B cell (primary cell): ENCODE measurements at regions not wholly inside any gene's neighbourhood (a gene's known extent, or its start where the extent isn't known, plus 50 kb on each side); places are given as distances from the start of the nearest gene placed in this dataset.

Experiments
- ATAC-seq: fragments of 200-7000 bp; cut with Tn5 transposase; one replicate; pipeline ENCODE4 v1.10.0; 2021; ENCODE audit warnings: low read depth, mild to moderate bottlenecking, moderate number of reproducible peaks, moderate library complexity
- CTCF ChIA-PET: fragments of 350-600 bp; sonication (Branson Sonifier 250); formaldehyde crosslinking; loops from one replicate; lab custom pipeline; 2021; ENCODE audit warnings: antibody characterized with exemption, inconsistent platforms; lab: Charles Lee
- POLR2A ChIA-PET: fragments of 350-600 bp; sonication (Branson Sonifier 250); formaldehyde crosslinking; loops from one replicate; lab custom pipeline; 2021; ENCODE audit warnings: antibody characterized with exemption; lab: Charles Lee
- DNase-seq: peaks from one replicate; pipeline ENCODE4 v3.0.0; 2013
- H2AFZ ChIP-seq: 2 replicates; pipeline ENCODE4 v1.6.1; 2012; ENCODE audit warnings: mild to moderate bottlenecking, low read depth, low read length; ENCODE audit not compliant: insufficient read depth, poor library complexity, severe bottlenecking
- H3K27ac ChIP-seq, 2 donors: 1 replicate in 1 of 2; 2 replicates in 1 of 2; pipeline ENCODE4 v1.5.1; 2012 to 2013; ENCODE audit warnings: low read length in 2 of 2, mild to moderate bottlenecking in 2 of 2, moderate library complexity in 1 of 2
- H3K27me3 ChIP-seq, 4 experiments: fragments of 200-600 bp in 1 of 4; sonication (generic) in 1 of 4; replicated peaks in 1 of 4; 1 replicate in 2 of 4; 2 replicates in 2 of 4; pipeline versions ENCODE4 v1.6.1 to v1.7.0; 2013 to 2016; ENCODE audit warnings: low read length in 3 of 4, mild to moderate bottlenecking in 2 of 4, mixed read lengths in 1 of 4, moderate library complexity in 1 of 4; ENCODE audit not compliant: insufficient read depth in 4 of 4, control insufficient read depth in 3 of 4; ENCODE audit errors: control extremely low read depth in 1 of 4
- H3K36me3 ChIP-seq, 2 experiments: replicated peaks in 1 of 2; 1 replicate in 1 of 2; 2 replicates in 1 of 2; pipeline versions ENCODE4 v1.6.1 to v1.7.1; 2013; ENCODE audit warnings: low read length in 1 of 2; ENCODE audit not compliant: insufficient read depth in 2 of 2, control insufficient read depth in 1 of 2; ENCODE audit errors: control extremely low read depth in 1 of 2, extremely low read depth in 1 of 2
- H3K4me1 ChIP-seq, 2 donors: fragments of 200-600 bp in 1 of 2; sonication (generic) in 1 of 2; 1 replicate in 1 of 2; 2 replicates in 1 of 2; pipeline versions ENCODE4 v1.5.1 to v1.6.1; 2013 to 2017; ENCODE audit warnings: low read length in 2 of 2; ENCODE audit not compliant: control insufficient read depth in 2 of 2, insufficient read depth in 2 of 2
- H3K4me2 ChIP-seq: replicated peaks from 2 replicates; pipeline ENCODE3; 2012; ENCODE audit warnings: mild to moderate bottlenecking, low read depth, low read length; ENCODE audit not compliant: poor library complexity, severe bottlenecking
- H3K4me3 ChIP-seq, 5 experiments: fragments of 200-600 bp in 1 of 5; sonication (generic) in 1 of 5; 1 replicate in 3 of 5; 2 replicates in 2 of 5; pipeline versions ENCODE4 v1.5.1 to v1.7.0; 2011 to 2016; ENCODE audit warnings: low read length in 4 of 5, mild to moderate bottlenecking in 4 of 5, low read depth in 2 of 5, control low read depth in 1 of 5, moderate library complexity in 1 of 5; ENCODE audit not compliant: insufficient read depth in 1 of 5; ENCODE audit errors: control extremely low read depth in 1 of 5, extremely low read depth in 1 of 5
- H3K79me2 ChIP-seq: fragments of 200-600 bp; sonication (generic); one replicate; pipeline ENCODE4 v1.6.0; 2016; ENCODE audit warnings: low read length; ENCODE audit not compliant: control insufficient read depth, insufficient read depth
- H3K9ac ChIP-seq: fragments of 200-600 bp; sonication (generic); 2 replicates; pipeline ENCODE4 v1.6.1; 2017; ENCODE audit warnings: mild to moderate bottlenecking, low read length, moderate library complexity
- H3K9me3 ChIP-seq, 3 donors: one replicate each; pipeline versions ENCODE4 v1.6.1 to v1.7.1; 2013; ENCODE audit warnings: low read length in 2 of 3; ENCODE audit not compliant: control insufficient read depth in 2 of 3, insufficient read depth in 1 of 3; ENCODE audit errors: control extremely low read depth in 1 of 3
- H4K20me1 ChIP-seq: 2 replicates; pipeline ENCODE4 v1.6.0; 2012; ENCODE audit warnings: mild to moderate bottlenecking, low read length; ENCODE audit not compliant: insufficient read depth, control insufficient read depth, poor library complexity, severe bottlenecking
- H3K27ac Mint-ChIP-seq: one replicate; pipeline ENCODE4 v1.8.0; 2021; ENCODE audit warnings: mixed read lengths
- H3K27me3 Mint-ChIP-seq: one replicate; pipeline ENCODE4 v1.8.0; 2021; ENCODE audit warnings: mixed read lengths
- H3K4me1 Mint-ChIP-seq: one replicate; pipeline ENCODE4 v1.8.0; 2021; ENCODE audit warnings: mixed read lengths
- H3K4me3 Mint-ChIP-seq: one replicate; pipeline ENCODE4 v1.8.0; 2021; ENCODE audit warnings: mixed read lengths
- H3K9me3 Mint-ChIP-seq: one replicate; pipeline ENCODE4 v1.8.0; 2022; ENCODE audit warnings: mixed read lengths; ENCODE audit not compliant: insufficient read depth
- CTCF ChIP-seq: fragments of 200-600 bp; IDR thresholded peaks from one replicate; pipeline ENCODE4 v1.8.0; 2022; ENCODE audit warnings: antibody characterized with exemption, mild to moderate bottlenecking
- EZH2 ChIP-seq: IDR thresholded peaks from 2 replicates; pipeline ENCODE4 v1.6.1; 2012; ENCODE audit warnings: borderline replicate concordance, low read depth, mild to moderate bottlenecking, moderate library complexity, low read length; ENCODE audit not compliant: insufficient read depth, poor library complexity, severe bottlenecking
- WGBS: methylation state at CpG from one replicate; pipeline ENCODE4 v1.1.5; 2013; ENCODE audit warnings: missing lambda C conversion rate; ENCODE audit not compliant: insufficient coverage; 5-methylcytosine and 5-hydroxymethylcytosine counted together
- intact Hi-C: fragments of 100-400 bp; cut with micrococcal nuclease; formaldehyde crosslinking; loops from one replicate; pipeline ENCODE4 v1.10.0; 2022

- Mint-ChIP-seq H3K27me3 (no peaks in the 10 kb centered on the region), H3K4me3 (no peak overlapping the region), H3K27ac (no peak overlapping the region), H3K9me3 (no peaks in the 10 kb centered on the region), H3K4me1 (no peaks in the 10 kb centered on the region)
- Histone ChIP-seq H4K20me1 (no peaks in the 10 kb centered on the region), H3K4me2 (no peak overlapping the region), H3K4me1 (no peaks in the 10 kb centered on the region), H3K79me2 (no peaks in the 10 kb centered on the region), H3K36me3 (no peaks in the 10 kb centered on the region), H2AFZ (no peak overlapping the region), H3K9me3 (peaks cover 0 to 14% (median 0%) of the 10 kb centered on the region in 3 donors), H3K27me3 (no peaks in the 10 kb centered on the region), H3K9ac (no peak overlapping the region), H3K4me3 (no peak overlapping the region), H3K27ac (no peak overlapping the region)
- TF ChIP-seq CTCF, result no peak
- TF ChIP-seq EZH2, result no peak
- ChIA-PET CTCF (interaction anchor here (0.5 kb wide), 1 partner anchor 1287 kb away, joined by 4 read pairs; no protein-coding TSS in a partner anchor), POLR2A (no interaction called here)
- ATAC-seq, result no peak
- DNase-seq, result no peak
- 83% methylated on average over 1 of the region's 2 CpGs for WGBS
- intact Hi-C loops, result no loop called here
Measured at GRCh38 chr18:78087338-78087737, 837.7 kb downstream of the GALR1 start.

GRCh38 chr18:78090584-78090983, 840.9 kb downstream of the GALR1 start:
- Histone ChIP-seq H3K27ac (no peak overlapping the region), H3K9ac (no peak overlapping the region), H3K4me3 (no peak overlapping the region), H3K79me2 (no peaks in the 10 kb centered on the region), H3K36me3 (no peaks in the 10 kb centered on the region), H2AFZ (no peak overlapping the region), H3K4me2 (no peak overlapping the region), H4K20me1 (no peaks in the 10 kb centered on the region), H3K27me3 (no peaks in the 10 kb centered on the region), H3K9me3 (peaks cover 0 to 10% (median 0%) of the 10 kb centered on the region in 3 donors), H3K4me1 (no peaks in the 10 kb centered on the region)
- no peaks in the 10 kb centered on the region for H3K4me1 Mint-ChIP-seq
- CTCF ChIA-PET, result no interaction called here
- TF ChIP-seq EZH2 (no peak), CTCF (no peak)
- ATAC-seq (no peak), DNase-seq (no peak)
- 82% methylated on average over 4 of the region's 11 CpGs for WGBS
- no peak overlapping the region for H3K4me3 Mint-ChIP-seq
- POLR2A ChIA-PET, result no interaction called here
- H3K9me3 Mint-ChIP-seq, result no peaks in the 10 kb centered on the region
- H3K27me3 Mint-ChIP-seq, result no peaks in the 10 kb centered on the region
- H3K27ac Mint-ChIP-seq, result no peak overlapping the region
- intact Hi-C loops, result no loop called here
